ENCODE measurements at regions not wholly inside any gene's neighbourhood (a gene's known extent, or its start where the extent isn't known, plus 50 kb on each side); places are given as distances from the start of the nearest gene placed in this dataset.

- no peak for DNase-seq
- no peaks in the 10 kb centered on the region for H4K20me1 ChIP-seq (ENCODE audit: insufficient read depth, low read length)
Observed at GRCh38 chr2:173766537-173767289, 198.5 kb downstream of the SP3 start.

GRCh38 chr2:173770947-173771678 lies 194.1 kb downstream of the SP3 start:
- no peaks in the 10 kb centered on the region for H3K27me3 ChIP-seq (ENCODE audit: insufficient read depth, low read length, poor library complexity)
- H3K9me3 ChIP-seq (ENCODE audit: insufficient read depth, low read length, severe bottlenecking) = no peaks in the 10 kb centered on the region
- DNase-seq (peak; percentile 39), ATAC-seq (ENCODE audit: insufficient read depth, low read depth) (peak; percentile 76)
- H3K27ac ChIP-seq (ENCODE audit: low read length) = no peak overlapping the region
- no peaks in the 10 kb centered on the region for H3K79me2 ChIP-seq (ENCODE audit: insufficient read depth, low read length)
- H3K9ac ChIP-seq (ENCODE audit: low read depth, low read length) = no peak overlapping the region
- H3K4me2 ChIP-seq (ENCODE audit: insufficient read depth, low read length) = no peak overlapping the region
- no peaks in the 10 kb centered on the region for H4K20me1 ChIP-seq (ENCODE audit: insufficient read depth, low read length)
- no peaks in the 10 kb centered on the region for H3K36me3 ChIP-seq (ENCODE audit: insufficient read depth, low read length)
- no peak overlapping the region for H2AFZ ChIP-seq (ENCODE audit: low read depth, low read length)
- H3K4me3 ChIP-seq (ENCODE audit: low read depth in 1 of 2, low read length in 2 of 2) = no peak overlapping the region
- TF ChIP-seq EZH2 (IDR thresholded peaks at IDR 0.05; ENCODE audit: borderline replicate concordance, low read depth, low read length, severe bottlenecking) (no peak), CTCF (IDR thresholded peaks at IDR 0.05; ENCODE audit: borderline replicate concordance, extremely low read depth, low read length, poor library complexity, severe bottlenecking) (no peak)
- H3K4me1 ChIP-seq (ENCODE audit: insufficient read depth, low read length) = peaks cover 3% of the 10 kb centered on the region; the same call in 1 of the 2 replicates

More at GRCh38 chr2:173766537-173767289, 198.5 kb downstream of the SP3 start:
- Histone ChIP-seq H3K27ac (ENCODE audit: low read length) (no peak overlapping the region), H3K36me3 (ENCODE audit: insufficient read depth, low read length) (no peaks in the 10 kb centered on the region), H3K79me2 (ENCODE audit: insufficient read depth, low read length) (no peaks in the 10 kb centered on the region), H3K4me3 (ENCODE audit: low read depth in 1 of 2, low read length in 2 of 2) (no peak overlapping the region), H3K27me3 (ENCODE audit: insufficient read depth, low read length, poor library complexity) (no peaks in the 10 kb centered on the region), H3K4me1 (ENCODE audit: insufficient read depth, low read length) (peaks cover 3% of the 10 kb centered on the region; the same call in 1 of the 2 replicates), H3K4me2 (ENCODE audit: insufficient read depth, low read length) (no peak overlapping the region), H3K9me3 (ENCODE audit: insufficient read depth, low read length, severe bottlenecking) (no peaks in the 10 kb centered on the region), H2AFZ (ENCODE audit: low read depth, low read length) (no peak overlapping the region), H3K9ac (ENCODE audit: low read depth, low read length) (no peak overlapping the region)
- TF ChIP-seq EZH2 (IDR thresholded peaks at IDR 0.05; ENCODE audit: borderline replicate concordance, low read depth, low read length, severe bottlenecking) = no peak
- TF ChIP-seq CTCF (IDR thresholded peaks at IDR 0.05; ENCODE audit: borderline replicate concordance, extremely low read depth, low read length, poor library complexity, severe bottlenecking) = no peak
- peak; percentile 80 for ATAC-seq (ENCODE audit: insufficient read depth, low read depth)

- H3K4me1 ChIP-seq (ENCODE audit: insufficient read depth, low read length) = peaks cover 3% of the 10 kb centered on the region; the same call in 1 of the 2 replicates
- H3K79me2 ChIP-seq (ENCODE audit: insufficient read depth, low read length) = no peaks in the 10 kb centered on the region
- no peak overlapping the region for H3K9ac ChIP-seq (ENCODE audit: low read depth, low read length)
- no peak for DNase-seq
- ATAC-seq (ENCODE audit: insufficient read depth, low read depth) = no peak
- H3K36me3 ChIP-seq (ENCODE audit: insufficient read depth, low read length) = no peaks in the 10 kb centered on the region
- TF ChIP-seq EZH2 (IDR thresholded peaks at IDR 0.05; ENCODE audit: borderline replicate concordance, low read depth, low read length, severe bottlenecking) (no peak), CTCF (IDR thresholded peaks at IDR 0.05; ENCODE audit: borderline replicate concordance, extremely low read depth, low read length, poor library complexity, severe bottlenecking) (no peak)
- H3K27me3 ChIP-seq (ENCODE audit: insufficient read depth, low read length, poor library complexity) = no peaks in the 10 kb centered on the region
- no peak overlapping the region for H3K4me3 ChIP-seq (ENCODE audit: low read depth in 1 of 2, low read length in 2 of 2)
- no peaks in the 10 kb centered on the region for H3K9me3 ChIP-seq (ENCODE audit: insufficient read depth, low read length, severe bottlenecking)
- H3K27ac ChIP-seq (ENCODE audit: low read length) = no peak overlapping the region
- no peaks in the 10 kb centered on the region for H4K20me1 ChIP-seq (ENCODE audit: insufficient read depth, low read length)
- no peak overlapping the region for H2AFZ ChIP-seq (ENCODE audit: low read depth, low read length)
- no peak overlapping the region for H3K4me2 ChIP-seq (ENCODE audit: insufficient read depth, low read length)
Observed at GRCh38 chr2:173772205-173772604, 193.0 kb downstream of the SP3 start.

All from DND-41 (cell line).